ENCODE measurements at regions not wholly inside any gene's neighbourhood (a gene's known extent, or its start where the extent isn't known, plus 50 kb on each side); places are given as distances from the start of the nearest gene placed in this dataset.

GRCh38 chr2:219905640-219906039, 278.2 kb downstream of the SLC4A3 start:
- DNase-seq, result no peak

- no peak for DNase-seq
These were observed 278.9 kb downstream of the SLC4A3 start for GRCh38 chr2:219906114-219907010.

- no peak for DNase-seq
These were observed 279.6 kb downstream of the SLC4A3 start for GRCh38 chr2:219907011-219907365.

GRCh38 chr2:219908538-219908937, 281.1 kb downstream of the SLC4A3 start:
- DNase-seq, result no peak

- no peak for DNase-seq
These were observed 284.1 kb downstream of the SLC4A3 start for GRCh38 chr2:219911541-219911940.

- DNase-seq, result no peak
These were observed 285.1 kb downstream of the SLC4A3 start for GRCh38 chr2:219912491-219912921.

GRCh38 chr2:219914577-219914976, 287.1 kb downstream of the SLC4A3 start:
- no peak for DNase-seq

- no peak for DNase-seq
These were observed 288.9 kb downstream of the SLC4A3 start for GRCh38 chr2:219916281-219916680.

- DNase-seq, result no peak
These were observed 289.5 kb downstream of the SLC4A3 start for GRCh38 chr2:219916726-219917440.

GRCh38 chr2:219918254-219918653, 290.8 kb downstream of the SLC4A3 start:
- DNase-seq, result no peak

- no peak for DNase-seq
These were observed 291.5 kb downstream of the SLC4A3 start for GRCh38 chr2:219918944-219919343.

- DNase-seq, result no peak
These were observed 292.1 kb downstream of the SLC4A3 start for GRCh38 chr2:219919506-219919905.

GRCh38 chr2:219929835-219930234, 302.4 kb downstream of the SLC4A3 start:
- no peak for DNase-seq

GRCh38 chr2:219939647-219940046, 312.2 kb downstream of the SLC4A3 start:
- no peak for DNase-seq

- DNase-seq, result no peak
These were observed 317.4 kb downstream of the SLC4A3 start for GRCh38 chr2:219944866-219945265.

GRCh38 chr2:219946021-219946420, 318.6 kb downstream of the SLC4A3 start:
- DNase-seq, result no peak

- no peak for DNase-seq
These were observed 319.1 kb downstream of the SLC4A3 start for GRCh38 chr2:219946529-219946928.

- DNase-seq, result no peak
These were observed 320.1 kb downstream of the SLC4A3 start for GRCh38 chr2:219947575-219947974.

GRCh38 chr2:219949053-219949452, 321.6 kb downstream of the SLC4A3 start:
- DNase-seq, result no peak

GRCh38 chr2:219951099-219951498, 323.7 kb downstream of the SLC4A3 start:
- no peak for DNase-seq

GRCh38 chr2:219954331-219954730, 326.9 kb downstream of the SLC4A3 start:
- DNase-seq, result no peak

GRCh38 chr2:219957820-219958219, 330.4 kb downstream of the SLC4A3 start:
- no peak for DNase-seq

GRCh38 chr2:219958941-219959340, 331.5 kb downstream of the SLC4A3 start:
- DNase-seq, result no peak

GRCh38 chr2:219959471-219959870, 332.0 kb downstream of the SLC4A3 start:
- DNase-seq, result no peak
